DOHH2 (cell line): ENCODE measurements at regions not wholly inside any gene's neighbourhood (a gene's known extent, or its start where the extent isn't known, plus 50 kb on each side); places are given as distances from the start of the nearest gene placed in this dataset.

Experiments
- H3F3A ChIP-seq: fragments of 200-600 bp; sonication (generic), shearing (Covaris generic); 2 replicates; pipeline ENCODE4 v1.6.0; 2016; ENCODE audit warnings: antibody characterized with exemption, mild to moderate bottlenecking; ENCODE audit not compliant: control insufficient read depth, insufficient read depth
- H3K27ac ChIP-seq: fragments of 200-600 bp; sonication (generic); 2 replicates; pipeline ENCODE4 v1.5.1; 2014; ENCODE audit warnings: low read depth, mild to moderate bottlenecking, low read length, moderate library complexity
- H3K27me3 ChIP-seq: fragments of 200-600 bp; sonication (generic); 2 replicates; pipeline ENCODE4 v1.6.1; 2014; ENCODE audit warnings: mild to moderate bottlenecking, low read length, mixed read lengths; ENCODE audit not compliant: control insufficient read depth
- H3K36me3 ChIP-seq: fragments of 200-600 bp; sonication (generic); 2 replicates; pipeline ENCODE4 v1.6.1; 2014; ENCODE audit warnings: mild to moderate bottlenecking, low read length, moderate library complexity, mixed read lengths; ENCODE audit not compliant: control insufficient read depth
- H3K4me1 ChIP-seq: fragments of 200-600 bp; sonication (generic); 2 replicates; pipeline ENCODE4 v1.6.1; 2014; ENCODE audit warnings: mild to moderate bottlenecking, low read length, mixed read lengths; ENCODE audit not compliant: control insufficient read depth
- H3K4me2 ChIP-seq: fragments of 200-600 bp; sonication (generic); 2 replicates; pipeline ENCODE4 v1.6.0; 2014; ENCODE audit warnings: mild to moderate bottlenecking, low read length, moderate library complexity
- H3K4me3 ChIP-seq: fragments of 200-600 bp; sonication (generic); 2 replicates; pipeline ENCODE4 v1.5.1; 2014; ENCODE audit warnings: mild to moderate bottlenecking, low read length, mixed read lengths
- H3K79me2 ChIP-seq: fragments of 200-600 bp; sonication (generic); 2 replicates; pipeline ENCODE4 v1.6.1; 2014; ENCODE audit warnings: mild to moderate bottlenecking, low read length, mixed read lengths; ENCODE audit not compliant: control insufficient read depth
- H3K9me2 ChIP-seq: fragments of 200-600 bp; sonication (generic); replicated peaks from 2 replicates; pipeline ENCODE4 v1.6.1; 2014; ENCODE audit warnings: mild to moderate bottlenecking, low read length, mixed read lengths; ENCODE audit not compliant: control insufficient read depth
- H3K9me3 ChIP-seq: fragments of 200-600 bp; sonication (generic); 2 replicates; pipeline ENCODE4 v1.6.1; 2014; ENCODE audit warnings: antibody characterized with exemption, low read length, mixed read lengths; ENCODE audit not compliant: control insufficient read depth, insufficient read depth
- H4K20me1 ChIP-seq: fragments of 200-600 bp; sonication (generic); 2 replicates; pipeline ENCODE4 v1.6.0; 2014; ENCODE audit warnings: low read depth, mild to moderate bottlenecking, antibody characterized with exemption, low read length, moderate library complexity; ENCODE audit not compliant: control insufficient read depth, insufficient read depth
- EZH2phosphoT487 ChIP-seq: fragments of 200-600 bp; sonication (generic); IDR thresholded peaks from 2 replicates; pipeline ENCODE4 v1.6.1; 2017; ENCODE audit warnings: borderline replicate concordance, mild to moderate bottlenecking, antibody characterized with exemption, low read length, moderate library complexity, mixed read lengths
- TF ChIP-seq, protein P1 (sequence below): fragments of 200-600 bp; sonication (generic); IDR thresholded peaks from one replicate; pipeline ENCODE4 v1.5.1; 2014; ENCODE audit warnings: antibody characterized with exemption, mild to moderate bottlenecking, low read depth, low read length; ENCODE audit not compliant: poor library complexity, severe bottlenecking

DNA sequence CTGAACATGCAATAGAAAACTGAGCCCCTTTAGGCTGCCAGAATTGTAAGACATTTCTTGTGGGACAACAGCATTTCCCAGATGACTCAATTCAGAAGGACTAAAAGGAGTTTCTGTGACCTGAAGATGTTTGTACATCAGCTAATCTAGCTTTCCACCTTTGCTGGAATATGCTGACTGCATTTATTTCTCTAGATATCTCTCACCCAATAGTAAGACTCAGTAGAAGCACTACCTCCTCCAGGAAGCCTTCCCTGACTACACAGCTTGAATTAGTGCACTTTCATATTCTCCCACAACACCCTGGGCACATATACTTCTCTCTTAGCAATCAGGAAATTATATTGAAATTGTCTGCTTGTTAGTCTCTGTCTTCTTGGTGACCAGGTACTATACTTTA lies 98.1 kb upstream of the BLID start:
- no peaks in the 10 kb centered on the region for H3K36me3 ChIP-seq
- H3K4me2 ChIP-seq, result no peak overlapping the region
- no peaks in the 10 kb centered on the region for H3K27me3 ChIP-seq
- H3K79me2 ChIP-seq, result no peaks in the 10 kb centered on the region
- no peaks in the 10 kb centered on the region for H3F3A ChIP-seq
- H3K9me3 ChIP-seq, result no peaks in the 10 kb centered on the region
- no peak overlapping the region for H3K4me3 ChIP-seq
- no peak overlapping the region for H3K27ac ChIP-seq
- no peaks in the 10 kb centered on the region for H4K20me1 ChIP-seq
- TF ChIP-seq, protein P1, sequence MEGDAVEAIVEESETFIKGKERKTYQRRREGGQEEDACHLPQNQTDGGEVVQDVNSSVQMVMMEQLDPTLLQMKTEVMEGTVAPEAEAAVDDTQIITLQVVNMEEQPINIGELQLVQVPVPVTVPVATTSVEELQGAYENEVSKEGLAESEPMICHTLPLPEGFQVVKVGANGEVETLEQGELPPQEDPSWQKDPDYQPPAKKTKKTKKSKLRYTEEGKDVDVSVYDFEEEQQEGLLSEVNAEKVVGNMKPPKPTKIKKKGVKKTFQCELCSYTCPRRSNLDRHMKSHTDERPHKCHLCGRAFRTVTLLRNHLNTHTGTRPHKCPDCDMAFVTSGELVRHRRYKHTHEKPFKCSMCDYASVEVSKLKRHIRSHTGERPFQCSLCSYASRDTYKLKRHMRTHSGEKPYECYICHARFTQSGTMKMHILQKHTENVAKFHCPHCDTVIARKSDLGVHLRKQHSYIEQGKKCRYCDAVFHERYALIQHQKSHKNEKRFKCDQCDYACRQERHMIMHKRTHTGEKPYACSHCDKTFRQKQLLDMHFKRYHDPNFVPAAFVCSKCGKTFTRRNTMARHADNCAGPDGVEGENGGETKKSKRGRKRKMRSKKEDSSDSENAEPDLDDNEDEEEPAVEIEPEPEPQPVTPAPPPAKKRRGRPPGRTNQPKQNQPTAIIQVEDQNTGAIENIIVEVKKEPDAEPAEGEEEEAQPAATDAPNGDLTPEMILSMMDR, result no peak
- TF ChIP-seq EZH2phosphoT487, result no peak
- no peaks in the 10 kb centered on the region for H3K4me1 ChIP-seq
- no peaks in the 10 kb centered on the region for H3K9me2 ChIP-seq

DNA sequence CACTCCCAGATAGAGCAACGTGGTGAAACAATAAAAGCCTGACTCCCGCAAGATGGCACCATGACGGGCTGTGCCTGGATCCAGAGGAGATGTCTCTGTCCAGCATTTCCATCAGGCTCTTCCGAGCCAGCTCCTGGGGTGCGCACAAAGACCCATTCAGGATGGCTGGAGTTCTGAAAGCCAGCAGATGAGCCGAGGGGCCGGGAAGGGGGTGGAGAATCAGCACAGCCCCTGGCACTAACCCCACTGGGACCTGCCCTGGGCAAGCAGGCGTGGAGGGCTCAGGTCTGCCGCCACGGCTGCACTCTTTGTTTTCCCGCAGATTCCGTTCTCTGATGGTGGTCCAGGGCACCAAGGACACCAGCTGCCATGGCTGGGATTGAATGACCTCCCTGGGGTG lies 97.2 kb upstream of the BLID start:
- Histone ChIP-seq H3K79me2 (no peaks in the 10 kb centered on the region), H3K4me2 (no peak overlapping the region), H3K27ac (no peak overlapping the region), H3K9me2 (no peaks in the 10 kb centered on the region), H3K4me1 (no peaks in the 10 kb centered on the region), H3K27me3 (no peaks in the 10 kb centered on the region), H3K9me3 (no peaks in the 10 kb centered on the region), H4K20me1 (no peaks in the 10 kb centered on the region), H3K4me3 (no peak overlapping the region), H3F3A (no peaks in the 10 kb centered on the region), H3K36me3 (no peaks in the 10 kb centered on the region)
- TF ChIP-seq, protein P1, result no peak

DNA sequence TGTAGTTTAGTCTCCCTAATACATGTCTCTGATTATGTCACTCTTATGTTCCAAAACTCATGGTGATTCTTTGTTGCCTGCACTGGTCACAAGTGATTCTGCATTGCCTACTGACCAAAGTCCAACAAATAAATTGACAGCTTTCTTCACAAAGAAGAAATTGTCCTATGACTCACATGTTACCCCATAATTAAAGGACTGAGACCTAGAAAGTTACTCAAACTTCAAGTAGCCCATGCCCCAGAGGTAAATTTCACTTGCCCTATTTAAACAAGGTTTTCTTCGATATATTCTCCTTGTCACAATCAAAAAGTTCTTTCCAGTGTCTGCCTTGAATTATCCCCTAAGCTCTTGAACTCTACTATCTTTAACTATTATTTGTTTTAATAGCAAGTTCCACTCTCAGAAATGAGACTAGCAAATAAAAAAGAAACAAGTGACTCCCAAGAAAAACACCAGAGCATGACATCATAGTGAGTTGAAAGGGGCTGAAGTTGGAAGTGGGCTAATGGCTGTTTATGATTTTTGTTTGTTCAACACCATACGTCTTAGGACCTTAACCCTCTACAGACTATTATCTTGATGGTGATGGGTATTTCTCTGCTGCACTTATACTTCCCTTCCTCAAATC lies 94.5 kb upstream of the BLID start:
- H4K20me1 ChIP-seq, result no peaks in the 10 kb centered on the region
- TF ChIP-seq EZH2phosphoT487, result no peak
- TF ChIP-seq, protein P1, result no peak
- H3K9me2 ChIP-seq, result no peaks in the 10 kb centered on the region

More for the DNA sequence above, 94.5 kb upstream of the BLID start:
- H3K79me2 ChIP-seq, result no peaks in the 10 kb centered on the region
- no peaks in the 10 kb centered on the region for H3K9me3 ChIP-seq
- no peak overlapping the region for H3K27ac ChIP-seq
- no peak overlapping the region for H3K4me3 ChIP-seq
- no peaks in the 10 kb centered on the region for H3K4me1 ChIP-seq
- no peaks in the 10 kb centered on the region for H3K36me3 ChIP-seq
- no peak overlapping the region for H3K4me2 ChIP-seq
- peaks cover 6% of the 10 kb centered on the region; the same call in 1 of the 2 replicates for H3K27me3 ChIP-seq
- no peaks in the 10 kb centered on the region for H3F3A ChIP-seq
